ENCODE measurements at regions not wholly inside any gene's neighbourhood (a gene's known extent, or its start where the extent isn't known, plus 50 kb on each side); places are given as distances from the start of the nearest gene placed in this dataset.

- Mint-ChIP-seq H3K27me3 (ENCODE audit: insufficient read depth) (peaks cover 14% of the 10 kb centered on the region), H3K27ac (no peak overlapping the region), H3K4me3 (no peak overlapping the region), H3K36me3 (ENCODE audit: low read depth) (no peaks in the 10 kb centered on the region), H3K4me1 (peaks cover 3% of the 10 kb centered on the region), H3K9me3 (no peaks in the 10 kb centered on the region)
- no peaks in the 10 kb centered on the region for H3K36me3 ChIP-seq (ENCODE audit: control insufficient read depth, insufficient read depth, low read length)
- H3K27ac ChIP-seq (ENCODE audit: low read depth, low read length) = no peak overlapping the region
- WGBS, 2 experiments (ENCODE audit: insufficient coverage in 1 of 2, insufficient read length in 1 of 2) = 95 to 98% methylated on average over 5 of the region's 5 CpGs
- no peak overlapping the region for H3K9ac ChIP-seq (ENCODE audit: extremely low read depth, low read length, poor library complexity, severe bottlenecking)
- no peak overlapping the region for H3K4me3 ChIP-seq (ENCODE audit: low read length)
- TF ChIP-seq CTCF (conservative IDR thresholded peaks at IDR 0.05) = no peak
- H3K27me3 ChIP-seq (ENCODE audit: control insufficient read depth, insufficient read depth, low read length, poor library complexity, severe bottlenecking) = peaks cover 6% of the 10 kb centered on the region
- peaks cover 2% of the 10 kb centered on the region for H3K4me1 ChIP-seq (ENCODE audit: control insufficient read depth, insufficient read depth, low read length)
- no peak for DNase-seq
- no peaks in the 10 kb centered on the region for H3K9me3 ChIP-seq (ENCODE audit: control insufficient read depth, low read length)
Observed at GRCh38 chr18:51345848-51346391, 148.4 kb upstream of the MEX3C start.

DNA sequence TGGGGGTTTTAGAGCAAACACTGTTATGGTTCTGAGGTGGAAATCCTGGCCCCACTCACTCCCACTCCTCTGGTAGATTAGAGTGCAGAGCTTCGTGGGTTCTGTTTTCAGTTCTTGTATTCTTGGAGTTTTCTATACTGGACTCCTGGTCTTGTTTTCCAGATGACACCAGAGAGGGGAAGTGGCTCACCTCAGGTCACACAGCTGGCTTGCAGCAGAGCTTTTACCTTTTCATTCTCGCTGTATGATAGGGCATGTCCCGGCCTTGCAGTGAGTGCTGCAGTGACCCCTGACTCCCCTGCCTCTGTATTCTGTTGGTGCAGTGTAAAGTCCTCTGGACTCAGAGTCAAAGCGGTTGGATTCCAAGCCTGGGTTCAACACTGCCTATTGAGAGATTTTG lies 148.9 kb upstream of the MEX3C start:
- no peaks in the 10 kb centered on the region for H3K9me3 Mint-ChIP-seq
- H3K4me1 ChIP-seq (ENCODE audit: control insufficient read depth, insufficient read depth, low read length) = peaks cover 2% of the 10 kb centered on the region
- peaks cover 6% of the 10 kb centered on the region for H3K27me3 ChIP-seq (ENCODE audit: control insufficient read depth, insufficient read depth, low read length, poor library complexity, severe bottlenecking)
- no peak overlapping the region for H3K4me3 Mint-ChIP-seq
- H3K9ac ChIP-seq (ENCODE audit: extremely low read depth, low read length, poor library complexity, severe bottlenecking) = no peak overlapping the region
- no peak for TF ChIP-seq CTCF (conservative IDR thresholded peaks at IDR 0.05)
- H3K27ac ChIP-seq (ENCODE audit: low read depth, low read length) = no peak overlapping the region
- H3K4me1 Mint-ChIP-seq = peaks cover 3% of the 10 kb centered on the region
- H3K4me3 ChIP-seq (ENCODE audit: low read length) = no peak overlapping the region
- no peaks in the 10 kb centered on the region for H3K36me3 Mint-ChIP-seq (ENCODE audit: low read depth)
- DNase-seq = no peak
- WGBS, 2 experiments (ENCODE audit: insufficient coverage in 1 of 2, insufficient read length in 1 of 2) = 92 to 95% methylated on average over 3 to 4 of the region's 4 CpGs
- no peak overlapping the region for H3K27ac Mint-ChIP-seq
- peaks cover 14% of the 10 kb centered on the region for H3K27me3 Mint-ChIP-seq (ENCODE audit: insufficient read depth)
- H3K9me3 ChIP-seq (ENCODE audit: control insufficient read depth, low read length) = no peaks in the 10 kb centered on the region
- H3K36me3 ChIP-seq (ENCODE audit: control insufficient read depth, insufficient read depth, low read length) = no peaks in the 10 kb centered on the region

- H3K4me3 Mint-ChIP-seq = no peak overlapping the region
Observed at GRCh38 chr18:51350081-51350480, 152.6 kb upstream of the MEX3C start.

More at GRCh38 chr18:51350081-51350480, 152.6 kb upstream of the MEX3C start:
- H3K9me3 ChIP-seq (ENCODE audit: control insufficient read depth, low read length) = no peaks in the 10 kb centered on the region
- Mint-ChIP-seq H3K4me1 (peaks cover 15% of the 10 kb centered on the region), H3K27me3 (ENCODE audit: insufficient read depth) (peaks cover 12% of the 10 kb centered on the region), H3K27ac (no peak overlapping the region), H3K36me3 (ENCODE audit: low read depth) (no peaks in the 10 kb centered on the region), H3K9me3 (no peaks in the 10 kb centered on the region)
- no peak for TF ChIP-seq CTCF (conservative IDR thresholded peaks at IDR 0.05)
- no peak overlapping the region for H3K9ac ChIP-seq (ENCODE audit: extremely low read depth, low read length, poor library complexity, severe bottlenecking)
- no peak for DNase-seq
- no peaks in the 10 kb centered on the region for H3K36me3 ChIP-seq (ENCODE audit: control insufficient read depth, insufficient read depth, low read length)
- peaks cover 2% of the 10 kb centered on the region for H3K4me1 ChIP-seq (ENCODE audit: control insufficient read depth, insufficient read depth, low read length)
- 87% methylated on average over 2 of the region's 2 CpGs for WGBS, 2 experiments (ENCODE audit: insufficient coverage in 1 of 2, insufficient read length in 1 of 2)
- H3K27ac ChIP-seq (ENCODE audit: low read depth, low read length) = no peak overlapping the region
- no peak overlapping the region for H3K4me3 ChIP-seq (ENCODE audit: low read length)
- peaks cover 6% of the 10 kb centered on the region for H3K27me3 ChIP-seq (ENCODE audit: control insufficient read depth, insufficient read depth, low read length, poor library complexity, severe bottlenecking)
